ENCODE measurements at regions not wholly inside any gene's neighbourhood (a gene's known extent, or its start where the extent isn't known, plus 50 kb on each side); places are given as distances from the start of the nearest gene placed in this dataset.
"Not testable (repeated sequence)": the region's sequence is repeated elsewhere in the genome, so short reads cannot be mapped to it uniquely, and the experiment has no call there.

DNA sequence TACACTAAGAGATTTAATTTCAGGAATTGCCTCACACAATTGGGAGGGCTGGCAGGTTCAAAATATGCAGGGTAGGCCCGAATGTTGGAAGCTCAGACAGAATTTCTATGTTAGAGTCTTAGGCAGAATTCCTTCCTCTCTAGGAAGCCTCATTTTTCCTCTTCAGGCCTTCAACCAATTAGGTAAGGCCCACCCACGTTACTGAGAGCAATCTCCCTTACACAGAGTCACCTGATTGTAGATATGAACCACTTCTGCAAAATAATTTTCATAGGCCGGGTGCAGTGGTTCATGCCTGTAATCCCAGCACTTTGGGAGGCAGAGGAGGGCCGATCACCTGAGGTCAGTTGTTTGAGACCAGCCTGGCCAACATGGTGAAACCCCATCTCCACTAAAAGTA is 50.2 kb upstream of the HIVEP1 start:
- DNase-seq: no peak

DNA sequence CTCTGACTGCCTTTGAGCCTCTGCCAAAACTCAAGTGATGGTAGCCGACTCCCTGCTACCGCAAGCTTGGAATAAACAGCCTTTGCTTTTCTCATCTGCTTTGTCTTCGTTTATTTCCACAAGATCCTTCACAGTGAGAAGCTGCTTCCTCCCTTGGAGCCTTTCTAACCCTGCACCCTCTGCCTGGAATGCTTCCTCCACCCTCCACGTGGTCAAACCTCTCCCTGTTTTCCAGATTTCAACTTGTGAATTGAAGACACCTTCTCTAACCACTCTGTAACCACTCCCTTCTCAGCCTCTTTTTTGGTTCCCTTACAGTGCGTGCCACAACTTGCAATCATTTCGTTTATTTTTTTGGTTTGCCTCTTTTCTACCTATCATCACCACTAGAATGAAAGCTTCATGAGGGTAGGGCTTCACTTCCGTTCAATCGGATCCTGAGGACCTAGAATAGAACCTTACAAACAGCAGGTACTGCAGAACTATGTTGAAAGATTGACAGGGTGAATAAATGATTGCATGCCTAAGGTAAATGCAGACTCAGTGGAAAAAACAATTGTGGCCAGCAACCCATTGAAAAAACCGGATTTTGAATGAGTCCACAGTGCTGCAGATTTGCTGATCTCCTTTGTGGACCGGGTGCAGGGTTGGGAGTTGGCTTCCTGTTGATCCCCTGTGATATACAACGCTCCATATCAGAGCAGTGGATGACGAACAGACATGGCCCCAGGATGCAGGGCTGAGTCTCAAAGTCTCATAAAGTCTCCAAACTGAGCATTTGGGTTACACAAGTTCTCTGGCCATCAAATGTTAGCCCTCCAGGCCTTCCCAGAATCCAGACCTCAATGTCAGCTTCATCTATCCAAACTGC is 51.0 kb upstream of the HIVEP1 start:
- DNase-seq: no peak

DNA sequence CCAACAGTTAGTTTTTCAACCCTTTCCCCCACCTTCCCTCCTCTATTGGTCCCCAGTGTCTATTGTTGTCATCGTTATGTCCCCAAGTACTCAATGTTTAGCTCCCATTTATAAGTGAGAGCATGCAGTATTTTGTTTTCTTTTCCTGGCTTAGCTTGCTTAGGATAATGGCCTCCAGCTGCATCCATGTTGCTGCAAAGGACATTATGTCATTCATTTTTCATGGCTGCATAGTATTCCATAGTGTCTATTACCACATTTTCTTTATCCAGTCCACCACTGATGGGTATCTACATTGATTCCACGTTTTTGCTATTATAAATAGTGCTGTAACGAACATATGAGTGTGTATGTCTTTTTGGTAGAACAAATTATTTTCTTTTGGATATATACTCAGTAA is 55.3 kb upstream of the HIVEP1 start:
- DNase-seq: no peak

DNA sequence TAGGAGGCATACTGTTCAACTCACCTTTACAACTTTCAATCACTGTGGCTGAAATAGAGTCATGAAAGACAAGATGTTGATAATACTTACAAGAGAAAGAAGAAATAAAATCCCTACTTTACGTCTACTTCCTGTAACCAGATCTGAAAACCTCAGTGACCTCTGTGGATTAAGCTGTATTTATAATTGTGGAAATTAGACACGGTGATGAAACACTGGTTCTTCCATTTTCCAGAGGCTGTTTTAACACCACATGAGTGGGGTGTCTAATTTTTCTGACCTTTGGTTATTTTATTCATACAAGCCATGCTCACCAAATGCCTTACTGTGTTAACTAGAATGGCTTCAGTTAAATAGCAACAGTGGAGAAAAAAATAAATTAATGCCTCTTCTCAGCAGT is 58.5 kb upstream of the HIVEP1 start:
- no peak for DNase-seq

DNA sequence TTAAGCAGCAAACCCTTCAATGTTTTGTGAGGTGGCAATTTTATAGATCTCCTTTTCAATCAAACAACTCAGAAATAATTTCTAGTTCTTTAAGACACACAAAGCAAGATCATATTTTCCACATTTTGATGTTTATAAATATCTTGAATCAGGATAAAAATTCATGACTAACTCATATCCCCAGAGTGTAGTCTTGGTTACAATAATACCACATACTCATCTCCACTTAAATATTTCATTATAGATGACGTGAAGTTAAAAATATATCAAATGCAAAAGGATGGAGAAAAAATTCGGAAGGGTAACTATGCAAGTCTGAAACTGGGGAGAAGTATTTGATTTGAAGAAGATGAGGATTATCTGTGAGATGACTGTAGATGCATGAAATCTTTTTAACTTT is 59.8 kb upstream of the HIVEP1 start:
- DNase-seq: no peak

DNA sequence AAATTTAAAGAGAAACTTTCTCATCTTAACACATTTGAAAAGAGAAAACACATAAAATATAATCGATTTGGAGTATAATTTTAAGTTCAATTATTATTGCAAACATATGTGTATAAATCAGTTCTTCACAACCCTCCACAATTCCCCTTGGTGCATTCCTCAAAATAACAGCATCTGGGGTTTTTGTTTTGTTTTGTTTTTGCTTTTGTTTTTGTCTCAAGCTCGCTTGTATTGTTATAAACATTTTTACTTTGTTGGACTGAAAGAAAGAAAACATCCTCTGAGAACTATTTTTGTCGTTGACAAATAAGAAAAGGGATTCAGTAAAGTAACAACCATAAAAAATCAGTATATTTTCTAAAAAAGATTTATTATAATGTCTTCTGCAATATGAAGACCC is 60.2 kb upstream of the HIVEP1 start:
- DNase-seq: no peak

DNA sequence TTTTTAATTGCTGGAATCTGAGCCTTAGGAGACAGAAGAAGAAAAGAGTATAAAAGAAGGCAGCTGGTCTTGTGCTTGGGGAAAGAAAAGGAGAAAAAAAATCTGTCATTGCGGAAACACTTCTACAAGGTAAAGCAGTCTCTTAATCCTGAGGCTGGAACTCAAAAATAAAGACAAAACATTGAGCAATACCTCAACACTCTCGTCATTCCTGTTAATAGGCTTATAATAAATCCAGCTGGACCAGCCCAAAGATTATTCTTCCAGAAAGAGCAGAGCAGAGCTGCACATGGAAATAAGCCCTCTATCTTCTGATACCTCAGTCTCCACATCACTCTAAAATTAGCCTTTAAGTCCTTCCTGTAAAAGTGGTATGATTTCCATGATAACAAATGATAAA is 62.0 kb upstream of the HIVEP1 start:
- no peak for DNase-seq

DNA sequence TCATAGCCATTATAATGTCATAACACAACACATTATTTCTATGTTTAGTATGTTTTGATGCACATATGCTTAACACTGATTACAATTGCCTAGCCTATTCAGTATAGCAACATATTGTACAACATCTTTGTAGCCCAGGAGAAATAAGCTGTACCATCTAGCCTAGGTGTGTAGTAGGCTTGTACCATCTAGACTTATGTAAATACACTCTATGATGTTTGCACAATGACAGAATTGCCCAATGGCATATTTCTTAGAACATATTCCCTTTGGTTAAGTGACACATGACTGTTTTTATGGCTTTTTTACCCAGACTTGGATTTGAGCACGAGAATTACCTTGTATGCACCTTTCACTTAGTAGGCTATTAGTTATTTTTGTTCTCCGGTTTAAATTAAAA is 64.5 kb upstream of the HIVEP1 start:
- DNase-seq: no peak

DNA sequence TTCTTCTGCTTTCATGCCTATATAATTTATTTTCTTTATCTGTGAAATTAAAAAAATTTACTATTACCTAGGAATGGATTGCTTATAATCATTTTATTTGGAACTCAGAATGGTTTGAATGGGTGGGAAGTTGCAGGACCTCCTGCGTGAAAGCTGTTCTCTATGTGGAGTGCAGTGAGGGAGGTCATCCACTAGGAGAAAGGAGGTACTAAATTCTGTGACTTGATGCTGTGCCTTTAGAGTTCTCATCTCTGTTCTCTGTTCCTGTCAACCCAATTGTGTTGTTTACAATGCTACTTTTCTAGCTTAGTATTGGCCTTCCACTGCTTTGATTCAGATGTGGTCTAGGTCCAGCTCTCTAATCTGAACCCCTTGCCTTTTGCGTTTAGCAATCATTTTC is 65.0 kb upstream of the HIVEP1 start:
- DNase-seq: no peak

DNA sequence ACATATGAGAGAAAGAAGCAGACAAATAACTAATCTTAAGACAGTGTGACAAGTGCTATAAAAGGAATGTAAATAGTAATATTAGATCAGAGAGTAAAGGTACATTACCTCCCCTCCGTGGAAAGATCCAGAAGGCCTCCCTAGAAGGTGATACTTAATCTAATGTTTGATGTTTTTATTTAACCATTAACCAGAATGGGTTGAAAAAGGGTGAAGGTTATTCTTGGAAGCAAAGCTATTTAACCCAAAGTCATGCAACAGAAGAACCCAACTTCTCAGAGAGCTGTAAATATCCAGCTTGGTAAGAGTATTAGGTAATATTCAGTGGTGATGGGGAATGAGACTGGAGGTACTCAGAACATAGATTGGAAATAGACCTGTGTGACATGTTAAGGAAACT is 68.0 kb upstream of the HIVEP1 start:
- no peak for DNase-seq

DNA sequence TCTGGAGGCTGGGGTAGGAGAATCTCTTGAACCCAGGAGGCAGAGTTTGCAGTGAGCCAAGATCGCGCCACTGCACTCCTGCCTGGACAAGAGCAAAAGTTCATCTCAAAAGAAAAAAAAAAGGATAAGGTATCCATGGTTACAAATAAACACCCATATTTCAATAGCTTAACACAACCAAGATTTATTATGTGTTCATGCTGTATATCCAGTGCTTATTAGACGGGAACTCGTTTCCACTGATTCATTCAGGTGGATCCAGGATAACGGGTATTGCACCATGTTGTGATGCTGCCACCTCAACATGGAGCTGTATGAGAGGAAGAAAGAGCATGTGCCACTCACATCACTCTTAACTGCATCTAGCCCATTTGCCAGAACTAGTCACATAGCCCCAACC is 69.1 kb upstream of the HIVEP1 start:
- DNase-seq: no peak

DNA sequence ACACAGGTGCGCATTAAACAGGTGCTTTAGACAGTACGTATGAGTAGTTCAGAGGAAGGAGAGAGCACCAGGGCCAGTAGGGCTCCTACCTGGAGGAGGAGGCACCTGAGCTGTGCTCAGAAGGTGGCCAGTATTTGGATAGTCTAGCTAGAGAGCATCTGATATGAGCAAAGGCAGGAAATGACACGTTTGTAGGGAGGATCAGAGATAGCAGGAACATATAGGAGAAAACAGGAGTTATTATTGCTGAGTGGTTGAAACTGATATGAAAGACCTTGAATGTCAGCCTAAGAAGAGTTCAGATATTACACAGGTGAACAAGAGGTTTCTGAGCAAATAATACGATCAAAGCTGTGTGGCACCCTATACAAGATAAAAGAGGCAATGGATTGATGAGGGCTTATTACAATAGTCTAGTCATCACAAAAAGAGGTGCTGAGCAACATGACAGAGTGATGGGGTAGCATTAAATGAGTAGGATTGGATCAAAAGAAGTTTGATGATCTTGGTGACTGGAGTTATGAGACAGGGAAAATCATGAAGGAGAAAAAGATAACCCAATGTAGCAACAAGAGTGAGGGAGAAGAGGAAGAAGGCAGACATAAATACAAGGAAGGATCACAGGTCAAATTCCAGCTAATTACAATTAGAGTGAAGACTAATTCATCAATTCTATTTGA is 69.8 kb upstream of the HIVEP1 start:
- no peak for DNase-seq

DNA sequence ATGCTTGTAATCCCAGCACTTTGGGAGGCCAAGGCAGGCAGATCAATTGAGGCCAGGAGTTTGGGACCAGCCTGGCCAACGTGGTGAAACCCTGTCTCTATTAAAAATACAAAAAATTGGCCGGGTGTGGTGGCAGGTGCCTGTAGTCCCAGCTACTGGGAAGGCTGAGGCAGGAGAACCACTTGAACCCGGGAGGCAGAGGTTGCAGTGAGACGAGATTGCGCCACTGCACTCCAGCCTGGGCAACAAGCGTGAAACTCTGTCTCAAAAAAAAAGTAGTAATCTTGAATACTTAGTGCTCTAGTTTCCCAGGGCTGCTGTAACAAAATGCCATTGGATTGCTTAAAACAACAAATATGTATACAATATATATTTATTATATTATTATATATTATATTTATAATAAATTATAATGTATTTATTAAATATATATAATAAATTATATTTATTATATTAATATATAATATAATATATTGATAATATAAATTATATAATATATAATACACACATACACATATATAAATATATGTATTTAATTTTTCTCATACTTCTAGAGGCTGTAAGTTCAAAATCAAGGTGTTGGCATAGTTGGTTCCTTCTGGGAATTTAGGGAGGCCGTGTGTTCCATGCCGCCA is 71.5 kb upstream of the HIVEP1 start:
- not testable (repeated sequence) for DNase-seq

DNA sequence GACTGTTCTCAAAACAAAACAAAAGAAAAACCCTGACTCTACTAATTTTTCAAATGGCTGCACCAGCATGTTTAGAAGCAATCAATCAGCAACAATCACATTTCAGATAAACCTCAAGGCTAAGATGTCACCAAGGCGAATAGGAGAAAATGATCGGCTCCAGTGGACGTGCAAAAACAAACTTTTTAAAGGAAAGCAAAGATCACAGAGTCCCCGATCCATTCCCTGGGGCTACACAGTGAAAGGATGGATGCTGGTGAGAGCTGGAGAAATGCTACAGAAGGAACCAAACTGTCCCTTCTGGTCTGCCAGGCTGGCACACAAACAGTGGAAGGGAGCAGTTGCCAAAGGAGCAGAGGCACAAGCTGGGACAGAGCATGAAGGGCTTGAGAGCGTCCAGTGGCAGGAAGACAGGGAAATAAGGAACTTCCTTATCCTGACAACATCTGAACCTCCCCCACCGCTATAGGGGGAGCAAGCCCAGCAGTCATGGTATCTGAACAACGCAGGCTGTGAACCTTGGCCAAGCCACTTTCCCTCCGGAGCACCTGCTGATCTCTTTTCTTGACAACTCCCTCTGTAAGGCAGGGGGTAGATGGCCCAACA is 73.7 kb upstream of the HIVEP1 start:
- no peak for DNase-seq

DNA sequence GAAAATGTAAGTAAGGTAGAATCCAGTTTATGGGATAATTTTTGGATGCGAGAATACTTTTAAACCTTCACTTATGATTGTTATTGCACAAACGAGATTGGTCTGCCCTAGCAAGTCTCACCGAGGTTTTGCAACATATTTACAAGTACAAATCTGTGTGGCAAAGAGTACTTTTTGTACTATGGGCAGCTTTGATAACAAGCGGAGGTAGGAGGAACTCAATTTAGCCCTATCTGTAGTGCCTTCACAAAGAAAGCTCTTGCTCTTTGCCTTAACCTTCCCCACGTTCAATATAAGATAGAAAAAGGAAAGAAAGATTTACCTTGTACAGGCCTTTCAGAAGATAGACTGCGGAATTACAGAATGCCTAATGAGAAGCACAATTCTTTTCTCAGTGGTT is 77.5 kb upstream of the HIVEP1 start:
- no peak for DNase-seq

DNA sequence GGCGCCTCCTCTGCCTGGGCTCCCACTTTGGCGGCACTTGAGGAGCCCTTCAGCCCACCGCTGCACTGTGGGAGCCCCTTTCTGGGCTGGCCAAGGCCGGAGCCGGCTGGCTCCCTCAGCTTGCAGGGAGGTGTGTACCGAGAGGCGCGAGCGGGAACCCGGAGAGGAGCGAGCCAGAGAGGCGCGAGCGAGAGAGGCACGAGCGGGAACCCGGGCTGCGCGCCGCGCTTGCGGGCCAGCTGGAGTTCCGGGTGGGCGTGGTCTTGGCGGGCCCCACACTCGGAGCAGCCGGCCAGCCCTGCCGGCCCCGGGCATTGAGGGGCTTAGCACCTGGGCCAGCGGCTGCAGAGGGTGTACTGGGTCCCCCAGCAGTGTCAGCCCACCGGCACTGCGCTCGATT is 79.2 kb upstream of the HIVEP1 start:
- peak; percentile 17 for DNase-seq

DNA sequence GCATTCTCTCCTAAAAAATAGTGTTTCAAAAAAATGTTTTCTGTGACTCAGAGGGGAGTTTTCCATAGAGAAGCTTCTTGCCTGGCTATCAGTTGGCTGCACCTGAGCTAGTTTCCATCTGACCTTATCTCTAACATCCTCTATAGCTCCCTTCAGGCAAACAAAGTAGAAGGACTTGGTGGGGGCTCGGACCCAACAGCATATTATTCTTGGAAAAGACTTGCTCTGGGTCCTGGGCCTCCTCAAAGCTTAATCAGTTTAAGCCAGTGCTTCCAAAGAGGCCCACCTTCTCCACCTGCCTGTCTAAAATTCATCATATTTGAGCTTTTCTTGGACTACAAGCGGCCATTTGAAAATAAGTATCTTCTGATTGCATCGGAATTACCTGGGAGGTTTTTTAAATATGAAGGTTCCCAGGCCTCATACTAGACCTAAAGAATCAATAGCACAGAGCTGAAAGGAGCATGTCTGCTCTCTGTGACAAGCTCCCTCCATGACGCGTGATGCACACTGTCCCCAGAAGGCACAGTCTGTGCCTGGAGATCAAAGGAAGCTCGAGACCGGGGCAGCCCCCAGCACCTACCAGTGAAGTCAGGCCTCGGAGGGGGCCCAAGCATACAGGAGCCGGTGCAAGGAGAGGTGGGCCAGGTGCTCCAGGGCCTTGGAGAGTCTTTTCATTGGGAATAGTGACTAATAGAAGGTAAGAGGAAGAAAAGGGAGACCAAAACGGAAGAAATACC is 80.6 kb upstream of the HIVEP1 start:
- DNase-seq: no peak

DNA sequence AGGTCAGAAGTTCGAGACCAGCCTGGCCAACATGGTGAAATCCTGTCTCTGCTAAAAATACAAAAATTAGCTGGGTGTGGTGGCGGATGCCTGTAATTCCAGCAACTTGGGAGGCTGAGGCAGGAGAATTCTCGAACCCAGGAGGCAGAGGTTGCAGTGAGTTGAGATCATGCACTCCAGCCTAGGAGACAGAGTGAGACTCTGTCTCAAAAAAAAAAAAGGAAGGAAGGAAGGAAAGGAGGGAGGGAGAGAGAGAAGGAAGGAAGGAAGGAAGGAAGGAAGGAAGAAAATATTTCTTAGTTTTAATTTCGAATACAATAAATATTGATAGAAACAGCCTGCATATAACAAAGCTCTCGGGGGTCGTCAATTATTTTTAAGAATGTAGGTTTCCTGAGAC is 81.3 kb upstream of the HIVEP1 start:
- not testable (repeated sequence) for DNase-seq

DNA sequence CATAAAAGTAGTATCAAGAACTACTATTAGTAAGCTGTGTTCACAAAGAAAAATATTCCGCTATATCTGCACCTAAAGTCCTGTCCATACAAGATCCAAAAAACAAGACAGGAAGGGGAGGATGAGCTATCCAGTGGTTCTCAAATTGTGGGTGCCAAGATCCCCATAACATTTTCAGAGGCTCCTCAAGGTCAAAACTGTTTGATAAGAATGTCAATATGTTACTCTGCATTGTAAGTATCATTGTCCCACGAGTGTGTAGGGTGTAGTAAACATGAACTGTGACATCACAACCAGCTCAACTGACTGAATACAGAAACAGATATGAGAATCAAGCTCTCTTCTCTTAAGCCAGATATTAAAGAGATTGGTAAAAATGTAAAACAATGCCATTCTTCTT is 81.9 kb upstream of the HIVEP1 start:
- no peak for DNase-seq

DNA sequence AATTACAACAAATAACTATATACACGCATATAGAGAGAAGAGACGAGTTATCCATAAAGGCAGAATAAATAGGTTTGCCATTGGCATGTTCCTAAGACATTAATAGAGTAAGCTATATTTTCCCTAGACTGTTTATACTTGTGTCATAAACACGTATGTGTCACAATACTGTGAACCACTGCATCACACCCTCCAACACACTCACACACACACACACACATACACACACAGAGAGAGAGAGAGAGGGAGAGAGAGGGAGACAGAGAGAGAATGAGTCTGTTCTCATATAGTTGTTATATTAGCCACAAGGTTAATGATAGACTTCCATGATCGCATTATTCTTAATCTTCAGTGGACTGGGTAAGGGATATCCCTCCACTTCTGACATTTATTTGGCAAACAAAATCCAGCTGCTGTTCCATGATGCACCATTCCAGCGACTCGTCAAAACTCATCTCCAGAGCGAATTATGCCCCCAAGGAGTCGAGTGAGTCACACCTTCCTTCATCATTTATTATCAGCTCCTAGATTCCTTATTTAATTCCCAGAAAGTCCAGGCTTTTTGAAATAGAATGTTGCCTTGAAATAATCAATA is 82.8 kb upstream of the HIVEP1 start:
- DNase-seq: no peak

DNA sequence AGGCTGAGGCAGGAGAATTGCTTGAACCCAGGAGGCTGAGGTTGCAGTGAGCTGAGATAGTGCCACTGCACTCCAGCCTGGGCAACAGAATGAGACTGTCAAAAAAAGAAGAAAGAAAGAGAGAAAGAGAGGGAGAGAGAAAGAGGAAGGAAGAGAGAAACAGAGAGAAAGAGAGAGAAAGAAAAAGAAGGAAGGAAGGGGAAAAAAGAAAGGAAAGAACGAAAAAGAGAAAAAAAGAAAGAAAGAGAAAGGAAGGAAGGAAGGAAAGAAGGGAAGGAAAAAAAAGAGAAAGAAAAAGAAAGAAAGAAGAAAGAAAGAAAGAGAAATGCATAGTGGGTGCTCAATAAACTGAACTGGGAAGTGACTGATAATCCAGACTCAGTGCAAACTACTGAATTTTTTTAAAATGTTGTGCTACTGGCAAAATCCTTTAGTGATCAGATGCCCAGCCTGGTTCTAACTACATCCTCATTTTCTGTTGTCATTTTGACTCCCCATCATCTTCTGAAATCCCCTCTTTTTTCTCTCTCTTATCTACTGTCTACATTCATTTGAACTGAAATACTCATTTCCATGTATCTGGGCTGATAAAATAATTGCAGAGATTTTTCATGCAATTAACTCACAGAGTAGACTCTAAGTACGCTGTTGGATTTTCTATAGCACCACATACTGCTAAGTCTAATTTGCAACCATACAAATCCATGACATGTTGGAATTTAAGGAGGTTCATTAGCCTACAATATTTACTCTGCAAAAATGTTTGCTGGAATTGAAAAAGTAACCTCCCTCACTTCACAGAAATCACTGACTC is 85.3 kb upstream of the HIVEP1 start:
- no peak for DNase-seq

DNA sequence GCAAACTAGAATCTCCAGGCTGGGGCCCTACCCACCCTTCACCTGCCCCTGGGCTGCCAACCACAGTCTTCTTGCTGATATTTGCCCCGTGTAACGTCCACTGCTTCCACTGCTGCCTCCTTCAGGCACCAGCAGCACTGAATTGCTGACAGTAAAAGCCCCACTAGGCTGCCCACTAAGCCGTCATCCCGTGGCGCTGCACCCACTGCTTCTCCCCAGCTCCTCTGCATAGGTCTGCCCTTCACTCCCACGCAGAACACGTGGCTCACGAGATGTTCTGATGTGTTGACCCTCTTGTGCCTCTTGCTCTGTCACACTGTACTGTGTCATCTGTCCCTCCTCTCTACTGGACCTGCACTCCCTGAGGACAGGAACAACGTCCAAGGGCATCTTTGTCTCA is 86.3 kb upstream of the HIVEP1 start:
- no peak for DNase-seq

All from NCI-H510A treated with DMSO at 0.1 percent for 48 hours (cell line).